ENCODE measurements at regions not wholly inside any gene's neighbourhood (a gene's known extent, or its start where the extent isn't known, plus 50 kb on each side); places are given as distances from the start of the nearest gene placed in this dataset.

DNA sequence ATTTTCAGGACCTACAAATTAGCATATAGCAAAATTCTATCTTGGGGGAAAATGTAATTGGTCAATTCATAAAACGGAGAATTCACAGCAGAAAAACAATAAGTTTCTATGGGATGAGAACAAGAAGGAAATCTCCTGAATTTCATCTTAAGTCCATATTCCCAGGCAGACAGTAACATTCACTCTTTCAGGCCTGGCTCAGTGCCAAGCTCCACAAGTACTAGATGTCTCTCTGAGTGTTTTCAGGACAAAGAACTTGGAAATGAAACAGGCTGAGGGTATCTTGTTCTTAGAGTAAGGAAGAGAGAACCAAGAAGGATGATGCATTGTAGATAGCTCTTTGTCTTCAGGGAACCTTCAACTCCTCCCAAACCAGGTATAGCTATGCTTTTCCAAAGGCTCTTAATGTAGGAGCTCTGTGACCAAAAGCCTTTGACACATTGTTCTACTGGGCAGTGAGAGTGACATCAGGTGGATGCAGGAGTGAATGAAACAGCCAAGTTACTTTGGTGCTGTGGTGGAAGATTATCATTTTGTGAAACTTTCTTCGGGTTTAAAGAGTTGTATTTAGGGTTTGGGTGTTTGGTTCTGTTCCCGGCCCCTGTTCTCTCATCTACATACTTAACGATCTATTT is 298.3 kb downstream of the GPATCH2 start:
- Mint-ChIP-seq H3K9me3 (peaks cover 2 to 7% (median 3%) of the 10 kb centered on the region in 5 donors), H3K36me3 (no peaks in the 10 kb centered on the region), H3K4me3 (no peak overlapping the region), H3K27ac (no peak overlapping the region), H3K27me3 (no peaks in the 10 kb centered on the region), H3K4me1 (no peaks in the 10 kb centered on the region)
- Histone ChIP-seq H3K27ac (ENCODE audit: low read depth, low read length) (no peak overlapping the region), H3K4me1 (ENCODE audit: insufficient read depth, low read length) (no peaks in the 10 kb centered on the region), H3K36me3 (ENCODE audit: insufficient read depth, low read length) (no peaks in the 10 kb centered on the region), H3K4me3 (ENCODE audit: low read length) (no peak overlapping the region), H3K27me3 (ENCODE audit: insufficient read depth, low read length, poor library complexity, severe bottlenecking) (no peaks in the 10 kb centered on the region), H3K9me3 (ENCODE audit: low read length) (no peaks in the 10 kb centered on the region)
- ChIA-PET CTCF (no interaction called here), POLR2A (no interaction called here)
- no peak for DNase-seq

GRCh38 chr1:217331698-217332097 is 299.2 kb downstream of the GPATCH2 start:
- H3K27ac ChIP-seq (ENCODE audit: low read depth, low read length) = no peak overlapping the region
- Mint-ChIP-seq H3K9me3 (peaks cover 2 to 7% (median 3%) of the 10 kb centered on the region in 5 donors), H3K4me3 (no peak overlapping the region), H3K36me3 (no peaks in the 10 kb centered on the region), H3K27me3 (no peaks in the 10 kb centered on the region), H3K27ac (peak overlapping the region in 1 of 8 donors; percentile 58), H3K4me1 (no peaks in the 10 kb centered on the region)
- H3K27me3 ChIP-seq (ENCODE audit: insufficient read depth, low read length, poor library complexity, severe bottlenecking) = no peaks in the 10 kb centered on the region
- ChIA-PET POLR2A (no interaction called here), CTCF (no interaction called here)
- DNase-seq = no peak
- no peaks in the 10 kb centered on the region for H3K9me3 ChIP-seq (ENCODE audit: low read length)
- H3K4me3 ChIP-seq (ENCODE audit: low read length) = no peak overlapping the region
- H3K4me1 ChIP-seq (ENCODE audit: insufficient read depth, low read length) = no peaks in the 10 kb centered on the region
- no peaks in the 10 kb centered on the region for H3K36me3 ChIP-seq (ENCODE audit: insufficient read depth, low read length)

DNA sequence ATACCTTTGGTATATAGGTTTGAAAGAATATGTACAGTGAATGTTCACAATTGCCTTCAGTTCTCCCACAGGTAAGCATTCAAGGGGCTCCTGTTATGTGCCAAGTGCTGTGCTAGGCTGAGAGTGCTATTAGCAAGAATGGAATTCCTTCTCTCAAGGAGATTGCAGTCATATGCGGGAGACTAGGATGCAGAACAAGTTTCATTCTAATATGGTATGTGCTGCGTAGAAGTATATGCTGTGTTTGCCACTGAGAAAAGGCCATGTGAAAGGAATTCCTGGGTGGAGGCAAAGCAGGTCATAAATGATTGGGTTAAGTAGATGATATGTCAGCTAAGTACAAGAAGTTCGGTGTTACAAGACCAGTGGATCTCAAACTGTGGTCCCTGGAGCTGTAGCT is 303.0 kb downstream of the GPATCH2 start:
- no peak overlapping the region for H3K27ac Mint-ChIP-seq
- H3K9me3 Mint-ChIP-seq = peaks cover 0 to 7% (median 2%) of the 10 kb centered on the region in 5 donors
- H3K27me3 Mint-ChIP-seq = no peaks in the 10 kb centered on the region
- DNase-seq = no peak
- no peak overlapping the region for H3K4me3 ChIP-seq (ENCODE audit: low read length)
- no peaks in the 10 kb centered on the region for H3K9me3 ChIP-seq (ENCODE audit: low read length)
- H3K36me3 ChIP-seq (ENCODE audit: insufficient read depth, low read length) = no peaks in the 10 kb centered on the region
- CTCF ChIA-PET = no interaction called here
- H3K4me1 ChIP-seq (ENCODE audit: insufficient read depth, low read length) = no peaks in the 10 kb centered on the region
- H3K27ac ChIP-seq (ENCODE audit: low read depth, low read length) = no peak overlapping the region
- POLR2A ChIA-PET = no interaction called here
- no peak overlapping the region for H3K4me3 Mint-ChIP-seq
- H3K36me3 Mint-ChIP-seq = no peaks in the 10 kb centered on the region
- H3K27me3 ChIP-seq (ENCODE audit: insufficient read depth, low read length, poor library complexity, severe bottlenecking) = no peaks in the 10 kb centered on the region
- H3K4me1 Mint-ChIP-seq = no peaks in the 10 kb centered on the region

DNA sequence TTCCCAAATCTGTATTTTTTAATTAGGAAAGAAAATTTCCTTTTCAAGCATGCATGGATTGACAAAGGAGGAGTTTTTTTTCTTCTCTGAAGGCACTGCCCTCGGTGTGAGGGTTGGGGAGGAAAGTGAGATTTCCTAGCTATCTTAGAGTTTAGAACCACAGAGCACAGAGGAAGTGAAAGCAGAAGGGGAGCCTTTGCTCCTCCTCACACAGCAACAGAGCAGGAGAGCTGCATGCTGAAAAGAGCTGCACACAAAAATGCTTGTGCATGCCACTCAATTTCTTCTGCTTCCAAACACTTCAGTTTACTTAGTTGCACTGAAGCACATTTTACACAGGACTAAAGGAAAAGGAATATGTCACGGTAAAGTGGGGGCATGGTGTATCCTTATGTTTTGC is 308.1 kb downstream of the GPATCH2 start:
- Histone ChIP-seq H3K27me3 (ENCODE audit: insufficient read depth, low read length, poor library complexity, severe bottlenecking) (no peaks in the 10 kb centered on the region), H3K36me3 (ENCODE audit: insufficient read depth, low read length) (no peaks in the 10 kb centered on the region), H3K4me1 (ENCODE audit: insufficient read depth, low read length) (no peaks in the 10 kb centered on the region), H3K4me3 (ENCODE audit: low read length) (no peak overlapping the region), H3K27ac (ENCODE audit: low read depth, low read length) (no peak overlapping the region), H3K9me3 (ENCODE audit: low read length) (no peaks in the 10 kb centered on the region)
- ChIA-PET CTCF (no interaction called here), POLR2A (no interaction called here)
- Mint-ChIP-seq H3K4me1 (no peaks in the 10 kb centered on the region), H3K36me3 (no peaks in the 10 kb centered on the region), H3K4me3 (no peak overlapping the region), H3K27me3 (peaks cover 0 to 1% of the 10 kb centered on the region in 2 donors), H3K9me3 (peaks cover 0 to 2% (median 0%) of the 10 kb centered on the region in 5 donors), H3K27ac (no peak overlapping the region)
- DNase-seq = no peak

GRCh38 chr1:217315346-217315745 is 315.5 kb downstream of the GPATCH2 start:
- H3K36me3 Mint-ChIP-seq = no peaks in the 10 kb centered on the region
- POLR2A ChIA-PET = no interaction called here

DNA sequence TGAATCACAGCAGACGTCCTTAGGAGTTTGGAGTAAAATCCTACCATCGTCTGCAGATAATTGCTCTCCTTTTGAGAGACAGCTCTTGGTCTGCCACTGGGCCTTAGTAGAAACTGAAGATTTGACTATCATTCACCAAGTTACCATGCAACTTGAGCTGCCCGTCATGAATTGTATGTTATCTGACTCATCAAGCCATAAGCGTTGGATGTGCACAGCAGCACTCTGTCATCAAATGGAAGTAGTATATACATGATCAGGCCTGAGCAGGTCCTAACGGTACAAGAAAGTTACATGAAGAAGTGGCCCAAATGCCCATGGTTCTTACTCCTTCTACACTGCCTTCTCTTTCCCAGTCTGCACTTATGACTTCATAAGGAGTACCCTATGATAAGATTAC is 317.8 kb downstream of the GPATCH2 start:
- Histone ChIP-seq H3K4me3 (ENCODE audit: low read length) (no peak overlapping the region), H3K9me3 (ENCODE audit: low read length) (no peaks in the 10 kb centered on the region), H3K36me3 (ENCODE audit: insufficient read depth, low read length) (no peaks in the 10 kb centered on the region), H3K27me3 (ENCODE audit: insufficient read depth, low read length, poor library complexity, severe bottlenecking) (no peaks in the 10 kb centered on the region), H3K27ac (ENCODE audit: low read depth, low read length) (no peak overlapping the region), H3K4me1 (ENCODE audit: insufficient read depth, low read length) (no peaks in the 10 kb centered on the region)
- H3K4me3 Mint-ChIP-seq = no peak overlapping the region
- no peaks in the 10 kb centered on the region for H3K4me1 Mint-ChIP-seq
- CTCF ChIA-PET = no interaction called here
- peaks cover 0 to 12% (median 2%) of the 10 kb centered on the region in 5 donors for H3K9me3 Mint-ChIP-seq
- no peaks in the 10 kb centered on the region for H3K27me3 Mint-ChIP-seq
- H3K36me3 Mint-ChIP-seq = no peaks in the 10 kb centered on the region
- H3K27ac Mint-ChIP-seq = no peak overlapping the region
- POLR2A ChIA-PET = no interaction called here
- DNase-seq = no peak

More at GRCh38 chr1:217315346-217315745, 315.5 kb downstream of the GPATCH2 start:
- peaks cover 0 to 8% (median 2%) of the 10 kb centered on the region in 5 donors for H3K9me3 Mint-ChIP-seq
- H3K36me3 ChIP-seq (ENCODE audit: insufficient read depth, low read length) = no peaks in the 10 kb centered on the region
- CTCF ChIA-PET = no interaction called here
- DNase-seq = no peak
- no peaks in the 10 kb centered on the region for H3K27me3 ChIP-seq (ENCODE audit: insufficient read depth, low read length, poor library complexity, severe bottlenecking)
- H3K4me1 ChIP-seq (ENCODE audit: insufficient read depth, low read length) = no peaks in the 10 kb centered on the region
- H3K9me3 ChIP-seq (ENCODE audit: low read length) = no peaks in the 10 kb centered on the region
- no peaks in the 10 kb centered on the region for H3K4me1 Mint-ChIP-seq
- H3K27ac Mint-ChIP-seq = no peak overlapping the region
- H3K27ac ChIP-seq (ENCODE audit: low read depth, low read length) = no peak overlapping the region
- H3K4me3 Mint-ChIP-seq = no peak overlapping the region
- H3K27me3 Mint-ChIP-seq = no peaks in the 10 kb centered on the region
- H3K4me3 ChIP-seq (ENCODE audit: low read length) = no peak overlapping the region

DNA sequence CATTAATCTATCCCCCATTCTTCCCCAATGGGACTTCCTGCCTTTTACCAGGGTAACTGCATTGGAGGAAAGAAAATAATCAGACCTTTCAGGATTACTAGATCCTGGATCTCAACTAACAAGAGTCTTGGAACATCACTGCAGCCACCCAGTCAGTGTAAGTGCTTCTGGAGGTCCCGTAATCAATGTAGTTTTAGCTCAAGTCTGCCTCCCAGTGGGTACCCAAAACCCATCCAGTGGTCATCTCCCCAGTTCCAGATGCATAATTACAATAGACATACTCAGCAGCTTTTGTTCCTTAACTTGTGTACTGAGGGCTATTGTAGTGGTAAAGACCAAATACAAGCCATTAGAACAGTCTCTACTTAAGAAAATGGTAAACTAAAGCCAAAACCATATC is 319.1 kb downstream of the GPATCH2 start:
- Histone ChIP-seq H3K27ac (ENCODE audit: low read depth, low read length) (no peak overlapping the region), H3K4me3 (ENCODE audit: low read length) (no peak overlapping the region)
- no peak overlapping the region for H3K27ac Mint-ChIP-seq

GRCh38 chr1:217311269-217311668 is 319.6 kb downstream of the GPATCH2 start:
- H3K36me3 Mint-ChIP-seq = no peaks in the 10 kb centered on the region
- no peak overlapping the region for H3K27ac ChIP-seq (ENCODE audit: low read depth, low read length)
- ChIA-PET CTCF (no interaction called here), POLR2A (no interaction called here)
- H3K9me3 Mint-ChIP-seq = peaks cover 0 to 14% (median 2%) of the 10 kb centered on the region in 5 donors
- no peaks in the 10 kb centered on the region for H3K36me3 ChIP-seq (ENCODE audit: insufficient read depth, low read length)
- no peaks in the 10 kb centered on the region for H3K27me3 ChIP-seq (ENCODE audit: insufficient read depth, low read length, poor library complexity, severe bottlenecking)
- no peaks in the 10 kb centered on the region for H3K9me3 ChIP-seq (ENCODE audit: low read length)
- H3K4me1 ChIP-seq (ENCODE audit: insufficient read depth, low read length) = no peaks in the 10 kb centered on the region
- H3K4me1 Mint-ChIP-seq = no peaks in the 10 kb centered on the region
- no peak for DNase-seq
- H3K27ac Mint-ChIP-seq = no peak overlapping the region
- no peaks in the 10 kb centered on the region for H3K27me3 Mint-ChIP-seq
- H3K4me3 ChIP-seq (ENCODE audit: low read length) = no peak overlapping the region
- H3K4me3 Mint-ChIP-seq = no peak overlapping the region

More for the DNA sequence above, 319.1 kb downstream of the GPATCH2 start:
- no peaks in the 10 kb centered on the region for H3K27me3 Mint-ChIP-seq
- Histone ChIP-seq H3K9me3 (ENCODE audit: low read length) (no peaks in the 10 kb centered on the region), H3K36me3 (ENCODE audit: insufficient read depth, low read length) (no peaks in the 10 kb centered on the region), H3K4me1 (ENCODE audit: insufficient read depth, low read length) (no peaks in the 10 kb centered on the region), H3K27me3 (ENCODE audit: insufficient read depth, low read length, poor library complexity, severe bottlenecking) (no peaks in the 10 kb centered on the region)
- H3K4me1 Mint-ChIP-seq = no peaks in the 10 kb centered on the region
- no peak for DNase-seq
- H3K9me3 Mint-ChIP-seq = peaks cover 0 to 14% (median 2%) of the 10 kb centered on the region in 5 donors
- H3K36me3 Mint-ChIP-seq = no peaks in the 10 kb centered on the region
- CTCF ChIA-PET = no interaction called here
- H3K4me3 Mint-ChIP-seq = no peak overlapping the region
- POLR2A ChIA-PET = no interaction called here

DNA sequence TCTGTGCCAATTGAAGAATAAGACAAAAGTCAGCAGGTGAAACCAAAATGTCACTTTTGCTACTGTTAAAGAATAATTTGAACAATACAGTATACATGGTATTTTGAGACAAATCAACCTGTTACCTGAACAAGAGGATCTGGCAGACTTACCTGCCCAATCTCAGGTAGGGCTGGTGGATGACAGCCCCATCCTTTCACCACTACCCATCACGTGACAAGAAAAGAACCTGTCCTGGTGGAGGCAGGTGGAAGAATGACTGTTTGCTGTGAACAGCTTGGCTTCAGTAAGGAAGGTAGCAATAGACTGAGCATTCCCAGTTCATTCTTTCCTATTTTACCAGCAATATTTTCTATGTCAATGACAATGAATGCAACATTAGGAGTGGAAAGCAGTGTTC is 349.6 kb downstream of the GPATCH2 start:
- H3K27me3 ChIP-seq (ENCODE audit: insufficient read depth, low read length, poor library complexity, severe bottlenecking) = no peaks in the 10 kb centered on the region
- Mint-ChIP-seq H3K4me1 (no peaks in the 10 kb centered on the region), H3K27ac (no peak overlapping the region), H3K36me3 (no peaks in the 10 kb centered on the region), H3K9me3 (peaks cover 0 to 6% (median 3%) of the 10 kb centered on the region in 5 donors), H3K27me3 (no peaks in the 10 kb centered on the region), H3K4me3 (no peak overlapping the region)
- no peaks in the 10 kb centered on the region for H3K9me3 ChIP-seq (ENCODE audit: low read length)
- no peak overlapping the region for H3K27ac ChIP-seq (ENCODE audit: low read depth, low read length)
- DNase-seq = no peak
- CTCF ChIA-PET = no interaction called here
- no peak overlapping the region for H3K4me3 ChIP-seq (ENCODE audit: low read length)
- H3K4me1 ChIP-seq (ENCODE audit: insufficient read depth, low read length) = no peaks in the 10 kb centered on the region
- no peaks in the 10 kb centered on the region for H3K36me3 ChIP-seq (ENCODE audit: insufficient read depth, low read length)
- POLR2A ChIA-PET = no interaction called here
